ENCODE measurements at regions not wholly inside any gene's neighbourhood (a gene's known extent, or its start where the extent isn't known, plus 50 kb on each side); places are given as distances from the start of the nearest gene placed in this dataset.

DNA sequence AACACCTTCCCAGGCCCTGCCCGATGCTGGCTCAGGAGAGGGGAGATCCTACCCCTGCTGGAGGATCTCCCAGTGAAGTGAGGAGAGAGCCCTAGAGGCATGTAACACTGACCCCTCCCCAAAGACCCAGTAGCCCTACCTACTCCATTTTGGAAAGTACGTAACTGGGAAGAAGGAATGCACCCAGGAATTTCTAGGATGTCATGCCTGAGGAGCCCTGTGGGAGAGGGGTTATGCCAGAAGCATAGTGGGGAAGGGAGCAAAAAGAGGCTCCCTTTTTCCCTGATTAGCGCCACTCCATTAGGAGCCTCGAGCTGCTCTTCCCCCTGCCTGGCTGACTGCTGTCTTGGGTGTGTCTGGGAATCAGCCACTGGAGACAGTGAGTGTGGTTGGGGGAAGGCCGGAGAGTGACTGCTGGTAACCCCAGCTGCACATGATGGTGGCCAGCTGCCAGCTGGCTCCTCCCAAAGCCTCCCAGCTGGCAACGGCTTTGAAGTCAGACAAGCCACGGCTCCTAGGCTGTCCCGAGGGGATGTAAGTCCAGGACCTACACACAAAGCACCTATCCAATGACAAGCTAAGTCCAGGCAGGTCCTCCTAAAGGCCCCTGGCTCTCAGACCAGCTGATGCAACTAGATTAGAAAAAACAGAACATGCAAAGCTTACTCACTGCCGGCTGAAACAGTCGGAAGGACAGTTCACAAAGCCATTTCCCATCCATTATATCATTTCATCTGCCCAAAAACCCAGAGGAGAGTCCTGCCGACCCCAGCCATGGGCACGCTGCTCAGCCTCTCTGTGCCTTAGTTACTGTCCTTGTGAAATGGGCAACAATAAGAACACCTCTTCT is 136.5 kb upstream of the ABCA1 start:
- no peak for DNase-seq (ENCODE audit: extremely low spot score)
- TF ChIP-seq, protein P1, sequence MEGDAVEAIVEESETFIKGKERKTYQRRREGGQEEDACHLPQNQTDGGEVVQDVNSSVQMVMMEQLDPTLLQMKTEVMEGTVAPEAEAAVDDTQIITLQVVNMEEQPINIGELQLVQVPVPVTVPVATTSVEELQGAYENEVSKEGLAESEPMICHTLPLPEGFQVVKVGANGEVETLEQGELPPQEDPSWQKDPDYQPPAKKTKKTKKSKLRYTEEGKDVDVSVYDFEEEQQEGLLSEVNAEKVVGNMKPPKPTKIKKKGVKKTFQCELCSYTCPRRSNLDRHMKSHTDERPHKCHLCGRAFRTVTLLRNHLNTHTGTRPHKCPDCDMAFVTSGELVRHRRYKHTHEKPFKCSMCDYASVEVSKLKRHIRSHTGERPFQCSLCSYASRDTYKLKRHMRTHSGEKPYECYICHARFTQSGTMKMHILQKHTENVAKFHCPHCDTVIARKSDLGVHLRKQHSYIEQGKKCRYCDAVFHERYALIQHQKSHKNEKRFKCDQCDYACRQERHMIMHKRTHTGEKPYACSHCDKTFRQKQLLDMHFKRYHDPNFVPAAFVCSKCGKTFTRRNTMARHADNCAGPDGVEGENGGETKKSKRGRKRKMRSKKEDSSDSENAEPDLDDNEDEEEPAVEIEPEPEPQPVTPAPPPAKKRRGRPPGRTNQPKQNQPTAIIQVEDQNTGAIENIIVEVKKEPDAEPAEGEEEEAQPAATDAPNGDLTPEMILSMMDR (IDR thresholded peaks at IDR 0.05; ENCODE audit: control extremely low read depth, extremely low read depth, low read depth, missing control alignments): no peak
- ChIA-PET POLR2A (no interaction called here), CTCF (interaction anchor here (1.1 to 1.4 kb wide), 3 partner anchors 10 to 335 kb away, joined by 3 to 4 read pairs (median 3); no protein-coding TSS in a partner anchor)

DNA sequence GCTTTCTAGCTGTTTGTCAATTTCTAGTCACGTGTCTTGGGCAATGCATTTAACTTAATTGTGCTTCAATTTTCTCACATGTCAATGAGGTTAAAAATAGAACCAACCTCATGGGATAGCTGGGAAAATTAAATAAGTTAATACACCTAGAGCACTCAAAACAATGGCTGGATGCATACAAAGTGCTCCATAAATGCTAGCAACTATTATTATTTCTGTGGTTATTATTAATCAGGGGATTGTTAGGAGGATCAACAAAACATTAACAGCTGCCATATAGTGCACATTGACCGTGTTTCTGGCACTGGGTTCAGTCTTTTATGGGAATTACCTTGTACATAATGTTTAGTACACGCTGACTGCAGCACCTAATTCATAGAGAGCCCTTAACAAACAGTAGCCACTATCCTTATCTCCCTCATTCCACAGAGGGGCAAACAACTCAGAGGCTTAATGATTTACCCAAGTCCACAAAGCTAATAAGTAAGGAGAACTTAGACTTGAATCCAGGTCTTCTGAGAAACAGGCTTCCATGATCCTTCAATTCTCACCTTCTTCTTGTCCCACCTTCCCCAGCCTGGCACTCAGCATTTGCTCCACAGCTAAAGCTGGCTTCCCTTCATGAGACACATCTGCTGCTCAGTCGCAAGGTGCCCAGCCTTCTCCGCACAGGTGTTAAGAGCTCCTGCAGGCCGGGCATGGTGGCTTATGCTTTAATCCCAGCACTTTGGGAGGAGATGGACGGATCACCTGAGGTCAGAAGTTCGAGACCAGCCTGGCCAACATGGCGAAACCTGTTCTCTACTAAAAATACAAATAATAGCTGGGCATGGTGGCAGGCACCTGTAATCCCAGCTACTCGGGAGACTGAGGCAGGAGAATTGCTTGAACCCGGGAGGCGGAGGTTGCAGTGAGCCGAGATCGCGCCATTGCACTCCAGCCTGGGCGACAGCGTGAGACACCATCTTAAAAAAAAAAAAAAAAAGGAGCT is 137.4 kb upstream of the ABCA1 start:
- no peak for DNase-seq (ENCODE audit: extremely low spot score)
- TF ChIP-seq, protein P1 (IDR thresholded peaks at IDR 0.05; ENCODE audit: control extremely low read depth, extremely low read depth, low read depth, missing control alignments): no peak
- ChIA-PET POLR2A (no interaction called here), CTCF (interaction anchor here (1.0 to 1.4 kb wide), 5 partner anchors 11 to 334 kb away, joined by 3 to 4 read pairs (median 3); no protein-coding TSS in a partner anchor)

DNA sequence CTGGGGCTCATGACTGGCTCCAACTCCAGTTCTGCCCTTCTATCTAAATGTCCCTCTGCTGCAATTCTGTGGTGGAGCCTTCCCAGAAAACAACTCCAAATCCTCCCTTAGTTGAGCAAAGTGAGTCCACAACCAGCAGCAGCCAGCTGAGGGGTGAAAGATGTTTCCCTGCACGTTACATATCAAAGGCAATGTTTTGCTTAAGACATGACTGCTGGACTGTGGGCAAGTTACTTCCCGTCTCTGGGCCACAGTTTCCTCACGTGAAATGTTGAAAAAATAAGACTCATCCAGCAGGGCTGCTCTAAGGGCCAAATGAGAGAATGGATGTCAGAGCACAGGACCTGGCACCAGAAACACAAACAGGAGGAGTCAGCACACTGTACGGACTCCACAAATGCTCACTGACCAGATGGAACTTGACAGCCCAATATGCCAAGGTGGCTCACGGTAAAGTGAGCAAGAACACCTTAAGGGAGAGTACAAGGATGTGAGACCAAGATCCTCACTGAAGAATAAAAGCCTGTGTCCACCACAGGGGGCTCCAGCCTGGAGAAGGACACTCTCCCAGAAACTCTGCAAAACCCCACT is 138.4 kb upstream of the ABCA1 start:
- CTCF ChIA-PET: interaction anchor here (1.0 to 1.4 kb wide), 3 partner anchors 10 to 333 kb away, joined by 3 to 4 read pairs (median 3); no protein-coding TSS in a partner anchor
- TF ChIP-seq, protein P1 (IDR thresholded peaks at IDR 0.05; ENCODE audit: control extremely low read depth, extremely low read depth, low read depth, missing control alignments): no peak
- POLR2A ChIA-PET: no interaction called here
- no peak for DNase-seq (ENCODE audit: extremely low spot score)

DNA sequence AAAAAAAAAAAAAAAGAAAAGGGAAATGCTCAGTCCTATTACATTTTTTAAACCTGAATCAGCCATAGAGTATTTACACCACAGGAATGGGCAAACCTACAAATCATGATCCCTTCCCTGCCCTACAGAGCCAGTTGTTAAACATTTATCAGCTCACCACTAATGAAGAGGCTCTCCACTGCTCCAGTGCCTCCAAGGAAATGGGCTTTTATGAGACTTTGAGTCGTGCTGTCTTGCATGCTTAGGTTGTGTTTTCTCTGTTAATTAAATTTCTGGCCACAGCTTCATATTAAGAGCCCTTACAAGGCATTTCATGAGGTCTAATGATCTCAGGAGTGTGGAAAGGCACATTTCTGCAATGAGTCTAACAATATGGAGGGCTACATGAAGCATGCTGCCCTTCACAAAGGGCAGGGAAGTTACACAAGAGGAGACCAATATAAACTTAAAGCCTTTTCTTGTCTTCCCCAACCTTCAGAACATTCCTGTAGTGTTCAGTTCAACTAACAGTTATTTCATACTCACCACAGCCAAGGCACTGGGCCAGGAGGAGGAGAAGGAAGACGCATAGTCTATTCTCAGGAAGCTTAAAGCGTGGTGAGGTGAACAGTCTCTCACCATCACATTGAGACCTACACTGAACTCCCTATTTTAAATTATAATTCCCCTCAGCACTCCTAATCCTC is 140.1 kb upstream of the ABCA1 start:
- TF ChIP-seq, protein P1 (IDR thresholded peaks at IDR 0.05; ENCODE audit: control extremely low read depth, extremely low read depth, low read depth, missing control alignments): no peak
- POLR2A ChIA-PET: no interaction called here
- DNase-seq (ENCODE audit: extremely low spot score): no peak
- CTCF ChIA-PET: no interaction called here

DNA sequence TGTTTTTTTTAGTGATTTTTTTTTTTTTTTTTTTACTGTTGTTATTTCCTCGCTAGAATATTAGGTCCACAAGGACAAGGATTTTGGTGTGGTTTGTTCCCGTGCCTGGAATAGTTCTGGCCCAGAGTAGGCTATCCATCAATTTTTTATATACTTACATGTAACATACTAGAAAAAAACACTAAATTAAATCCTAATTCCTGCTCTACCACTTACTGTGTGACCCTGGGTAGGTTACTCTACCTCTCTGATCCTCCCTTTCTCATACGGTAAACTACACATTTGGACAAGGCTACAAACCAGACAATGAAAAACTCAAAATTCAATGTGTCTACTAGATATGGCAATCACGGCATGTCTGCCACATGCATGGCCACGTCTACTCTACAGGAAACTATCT is 141.3 kb upstream of the ABCA1 start:
- DNase-seq (ENCODE audit: extremely low spot score): no peak
- TF ChIP-seq, protein P1 (IDR thresholded peaks at IDR 0.05; ENCODE audit: control extremely low read depth, extremely low read depth, low read depth, missing control alignments): no peak
- POLR2A ChIA-PET: interaction anchor here (0.7 kb wide), 1 partner anchor 100 kb away, joined by 5 read pairs; no protein-coding TSS in a partner anchor
- CTCF ChIA-PET: no interaction called here

Measured in GM10248 (cell line).